HG02763 (cell line): ENCODE measurements at regions not wholly inside any gene's neighbourhood (a gene's known extent, or its start where the extent isn't known, plus 50 kb on each side); places are given as distances from the start of the nearest gene placed in this dataset.

Experiments
- ATAC-seq: cut with Tn5 transposase; IDR thresholded peaks from one replicate; pipeline ENCODE4 v1.9.1; 2021; ENCODE audit warnings: mild to moderate bottlenecking, moderate library complexity; ENCODE audit not compliant: unreplicated experiment

- ATAC-seq: no peak
Measured at GRCh38 chr18:70380915-70381896, 92.4 kb downstream of the SOCS6 start.
